ENCODE measurements at regions not wholly inside any gene's neighbourhood (a gene's known extent, or its start where the extent isn't known, plus 50 kb on each side); places are given as distances from the start of the nearest gene placed in this dataset.

- no peak for FAIRE-seq
Observed at GRCh38 chr1:50289495-50289894, 133.7 kb downstream of the DMRTA2 start.

- no peak for FAIRE-seq
Observed at GRCh38 chr1:50285994-50286393, 137.2 kb downstream of the DMRTA2 start.

GRCh38 chr1:50279622-50280330 is 143.5 kb downstream of the DMRTA2 start:
- no peak for FAIRE-seq

- FAIRE-seq, result no peak
Observed at GRCh38 chr1:50278961-50279360, 144.3 kb downstream of the DMRTA2 start.

GRCh38 chr1:50278410-50278809 is 144.8 kb downstream of the DMRTA2 start:
- FAIRE-seq, result no peak

- no peak for FAIRE-seq
Observed at GRCh38 chr1:50275566-50275965, 147.7 kb downstream of the DMRTA2 start.

- FAIRE-seq, result no peak
Observed at GRCh38 chr1:50272912-50273311, 150.3 kb downstream of the DMRTA2 start.

GRCh38 chr1:50271968-50272578 is 151.2 kb downstream of the DMRTA2 start:
- FAIRE-seq, result no peak

- no peak for FAIRE-seq
Observed at GRCh38 chr1:50271337-50271736, 151.9 kb downstream of the DMRTA2 start.

- FAIRE-seq, result no peak
Observed at GRCh38 chr1:50270926-50271325, 152.3 kb downstream of the DMRTA2 start.

GRCh38 chr1:50268049-50268448 is 155.2 kb downstream of the DMRTA2 start:
- no peak for FAIRE-seq

GRCh38 chr1:50266509-50266908 is 156.7 kb downstream of the DMRTA2 start:
- no peak for FAIRE-seq

- FAIRE-seq, result no peak
Observed at GRCh38 chr1:50265790-50266314, 157.1 kb downstream of the ELAVL4 start.

- FAIRE-seq, result no peak
Observed at GRCh38 chr1:50264590-50264989, 155.9 kb downstream of the ELAVL4 start.

GRCh38 chr1:50262436-50262835 is 153.7 kb downstream of the ELAVL4 start:
- peak; percentile 55 for FAIRE-seq

- FAIRE-seq, result no peak
Observed at GRCh38 chr1:50261951-50262350, 153.2 kb downstream of the ELAVL4 start.

GRCh38 chr1:50257940-50258685 is 149.4 kb downstream of the ELAVL4 start:
- no peak for FAIRE-seq

GRCh38 chr1:50257029-50257428 is 148.3 kb downstream of the ELAVL4 start:
- no peak for FAIRE-seq
